Vagina (tissue), 2 donors: ENCODE measurements at regions not wholly inside any gene's neighbourhood (a gene's known extent, or its start where the extent isn't known, plus 50 kb on each side); places are given as distances from the start of the nearest gene placed in this dataset.
"Not testable (repeated sequence)": the region's sequence is repeated elsewhere in the genome, so short reads cannot be mapped to it uniquely, and the experiment has no call there.

Source experiments
- POLR2A ChIP-seq, 2 donors: fragments of 450-650 bp; IDR thresholded peaks; one replicate each; pipeline ENCODE4 v1.6.1; 2017; ENCODE audit warnings: antibody characterized with exemption in 2 of 2, mild to moderate bottlenecking in 2 of 2, moderate library complexity in 2 of 2
- POLR2AphosphoS5 ChIP-seq, 2 donors: sonication (generic); formaldehyde crosslinking; IDR thresholded peaks; one replicate each; pipeline ENCODE4 v1.9.0; 2017; ENCODE audit warnings: antibody characterized with exemption in 2 of 2, mild to moderate bottlenecking in 2 of 2, low read depth in 1 of 2; ENCODE audit not compliant: insufficient read depth in 1 of 2
- TF ChIP-seq, protein P1 (sequence below), 3 experiments: fragments of 450-650 bp in 2 of 3; fragments of 200-600 bp in 1 of 3; sonication (generic) in 1 of 3; IDR thresholded peaks; one replicate each; pipeline ENCODE4 v1.5.1; 2017 to 2019; ENCODE audit warnings: antibody characterized with exemption in 3 of 3, mild to moderate bottlenecking in 2 of 3, moderate library complexity in 2 of 3

DNA sequence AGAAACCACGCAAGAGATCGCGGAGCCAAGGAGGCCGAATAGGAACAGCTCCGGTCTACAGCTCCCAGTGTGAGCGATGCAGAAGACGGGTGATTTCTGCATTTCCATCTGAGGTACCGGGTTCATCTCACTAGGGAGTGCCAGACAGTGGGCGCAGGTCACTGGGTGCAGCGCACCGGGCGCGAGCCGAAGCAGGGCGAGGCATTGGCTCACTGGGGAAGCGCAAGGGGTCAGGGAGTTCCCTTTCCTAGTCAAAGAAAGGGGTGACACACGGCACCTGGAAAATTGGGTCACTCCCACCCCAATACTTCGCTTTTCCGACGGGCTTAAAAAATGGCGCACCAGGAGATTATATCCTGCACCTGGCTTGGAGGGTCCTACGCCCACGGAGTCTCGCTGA, 94.9 kb upstream of the NEK3 start:
- not testable (repeated sequence) for TF ChIP-seq POLR2A (IDR thresholded peaks at IDR 0.05); POLR2AphosphoS5 (IDR thresholded peaks at IDR 0.05; ENCODE audit: insufficient read depth in 1 of 2, low read depth in 1 of 2)
- TF ChIP-seq, protein P1, sequence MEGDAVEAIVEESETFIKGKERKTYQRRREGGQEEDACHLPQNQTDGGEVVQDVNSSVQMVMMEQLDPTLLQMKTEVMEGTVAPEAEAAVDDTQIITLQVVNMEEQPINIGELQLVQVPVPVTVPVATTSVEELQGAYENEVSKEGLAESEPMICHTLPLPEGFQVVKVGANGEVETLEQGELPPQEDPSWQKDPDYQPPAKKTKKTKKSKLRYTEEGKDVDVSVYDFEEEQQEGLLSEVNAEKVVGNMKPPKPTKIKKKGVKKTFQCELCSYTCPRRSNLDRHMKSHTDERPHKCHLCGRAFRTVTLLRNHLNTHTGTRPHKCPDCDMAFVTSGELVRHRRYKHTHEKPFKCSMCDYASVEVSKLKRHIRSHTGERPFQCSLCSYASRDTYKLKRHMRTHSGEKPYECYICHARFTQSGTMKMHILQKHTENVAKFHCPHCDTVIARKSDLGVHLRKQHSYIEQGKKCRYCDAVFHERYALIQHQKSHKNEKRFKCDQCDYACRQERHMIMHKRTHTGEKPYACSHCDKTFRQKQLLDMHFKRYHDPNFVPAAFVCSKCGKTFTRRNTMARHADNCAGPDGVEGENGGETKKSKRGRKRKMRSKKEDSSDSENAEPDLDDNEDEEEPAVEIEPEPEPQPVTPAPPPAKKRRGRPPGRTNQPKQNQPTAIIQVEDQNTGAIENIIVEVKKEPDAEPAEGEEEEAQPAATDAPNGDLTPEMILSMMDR (IDR thresholded peaks at IDR 0.05) = not testable (repeated sequence)
